Activated CD8-positive, alpha-beta memory T cell treated with anti-CD3 and anti-CD28 coated beads, Interleukin-2, amount 50 U/mL, for 48 hours (primary cell): ENCODE measurements at regions not wholly inside any gene's neighbourhood (a gene's known extent, or its start where the extent isn't known, plus 50 kb on each side); places are given as distances from the start of the nearest gene placed in this dataset.
"Not testable (repeated sequence)": the region's sequence is repeated elsewhere in the genome, so short reads cannot be mapped to it uniquely, and the experiment has no call there.

ENCODE experiments used
- DNase-seq: peaks from one replicate; pipeline ENCODE4 v3.0.0-alpha.2; 2020

DNA sequence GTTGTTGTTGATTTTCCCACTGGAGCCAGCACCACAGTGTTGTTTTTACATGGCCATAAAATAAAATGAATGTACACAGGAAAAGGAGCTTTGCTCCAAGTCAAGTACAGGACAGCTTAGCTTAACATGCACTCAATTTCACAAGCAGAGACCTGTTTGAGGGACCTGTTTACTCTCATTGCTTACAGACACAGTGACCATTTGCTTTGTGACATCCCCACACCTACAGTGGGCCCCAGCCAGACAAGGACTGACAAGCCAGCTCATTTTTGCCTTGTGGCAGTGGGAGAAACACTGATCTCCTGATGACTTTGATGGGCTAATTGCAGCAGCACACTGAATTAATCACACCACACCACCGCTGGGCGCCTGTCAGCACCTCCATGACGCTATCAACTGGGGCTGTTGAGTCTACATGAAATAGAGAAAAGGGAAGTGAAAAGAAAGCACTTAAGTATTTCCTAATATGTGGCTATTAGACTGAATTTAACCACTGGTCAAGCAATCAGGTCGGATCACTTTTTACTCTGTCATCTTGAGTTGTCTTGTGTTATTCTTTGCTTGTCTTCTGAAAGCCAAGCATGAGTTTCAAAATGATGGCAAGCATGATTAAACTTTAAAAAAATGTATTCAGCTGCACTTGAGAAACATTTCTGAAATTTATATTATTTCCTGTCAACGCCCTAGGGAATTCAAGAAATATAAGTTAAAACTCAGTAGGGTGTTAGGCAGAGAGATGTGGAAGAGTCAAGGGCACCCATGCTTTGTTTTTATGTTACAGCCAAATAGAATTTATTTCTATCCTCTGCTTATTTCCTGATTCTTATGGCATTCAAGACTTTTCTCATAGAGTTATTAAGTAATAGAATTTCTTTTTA, 557.7 kb downstream of the RAB28 start:
- no peak for DNase-seq

DNA sequence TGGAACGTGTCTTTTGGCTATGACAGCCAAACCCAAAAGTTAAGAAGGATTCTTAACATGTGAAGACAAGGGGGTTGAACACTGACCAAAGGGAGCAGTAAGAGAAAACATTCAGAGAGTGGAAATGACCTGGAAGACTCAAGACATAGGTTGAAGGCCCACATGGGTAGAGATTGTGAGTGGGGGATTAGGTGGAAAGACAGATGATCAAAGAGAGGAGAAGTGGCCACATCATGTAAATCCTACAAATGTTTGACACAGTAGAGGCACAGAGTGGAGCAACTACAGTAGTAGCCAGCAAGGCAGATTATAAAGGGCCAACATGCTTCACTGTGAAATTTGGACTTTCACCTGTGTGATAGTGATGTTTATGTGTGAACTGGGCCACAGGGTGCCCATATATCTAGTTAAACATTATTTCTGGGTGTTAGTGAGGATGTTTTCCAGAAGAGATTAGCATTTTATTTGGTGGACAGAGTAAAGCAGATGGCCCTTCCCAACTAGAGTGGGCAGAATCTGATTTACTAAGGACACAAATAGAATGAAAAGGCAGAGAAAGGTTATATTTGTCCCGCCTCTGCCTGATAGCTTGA, 559.3 kb downstream of the RAB28 start:
- DNase-seq, result no peak

DNA sequence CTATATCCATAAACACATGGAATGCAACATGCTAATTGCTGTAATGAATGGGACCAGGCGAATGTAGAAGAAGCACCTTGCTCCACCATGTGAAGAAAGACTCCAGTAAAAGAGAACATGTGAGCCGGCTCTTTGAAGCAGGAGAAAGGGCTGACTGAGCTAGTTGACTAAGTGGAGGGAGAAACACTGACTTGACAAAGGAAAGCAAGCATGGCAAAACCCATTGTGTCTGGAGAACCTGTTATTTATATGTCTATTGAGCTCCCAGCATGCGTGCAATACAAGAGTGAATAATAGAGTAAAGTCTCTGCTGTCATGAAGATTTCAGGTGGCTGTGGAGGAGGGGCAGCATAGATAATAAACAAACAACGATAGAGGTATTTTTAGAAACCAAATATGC, 559.9 kb downstream of the RAB28 start:
- no peak for DNase-seq

DNA sequence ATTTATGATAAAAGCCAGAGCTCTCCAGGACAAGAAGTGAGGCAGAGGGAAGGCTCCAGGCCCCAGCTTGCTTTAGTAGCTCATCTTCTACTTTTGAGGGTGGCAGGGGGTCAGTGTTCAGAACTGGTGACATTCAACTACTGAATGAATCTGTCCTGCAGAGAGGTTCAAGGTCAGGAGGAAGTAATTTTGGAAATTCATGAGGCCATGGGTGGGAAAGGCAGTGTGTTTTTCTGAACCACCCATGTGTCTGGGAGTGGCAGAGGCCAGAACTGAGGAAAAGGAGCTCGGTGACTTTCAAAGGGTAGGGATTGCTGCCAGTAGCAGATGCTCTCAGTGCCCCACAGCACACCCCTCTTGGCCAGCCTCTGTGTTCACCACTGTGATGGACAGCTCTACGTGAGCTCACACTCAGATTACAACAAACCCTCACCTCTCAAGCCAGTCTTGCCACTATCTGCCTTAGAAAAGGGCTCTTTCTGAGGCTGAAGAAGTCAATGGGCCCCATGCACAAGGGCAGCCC, 571.2 kb downstream of the RAB28 start:
- no peak for DNase-seq

DNA sequence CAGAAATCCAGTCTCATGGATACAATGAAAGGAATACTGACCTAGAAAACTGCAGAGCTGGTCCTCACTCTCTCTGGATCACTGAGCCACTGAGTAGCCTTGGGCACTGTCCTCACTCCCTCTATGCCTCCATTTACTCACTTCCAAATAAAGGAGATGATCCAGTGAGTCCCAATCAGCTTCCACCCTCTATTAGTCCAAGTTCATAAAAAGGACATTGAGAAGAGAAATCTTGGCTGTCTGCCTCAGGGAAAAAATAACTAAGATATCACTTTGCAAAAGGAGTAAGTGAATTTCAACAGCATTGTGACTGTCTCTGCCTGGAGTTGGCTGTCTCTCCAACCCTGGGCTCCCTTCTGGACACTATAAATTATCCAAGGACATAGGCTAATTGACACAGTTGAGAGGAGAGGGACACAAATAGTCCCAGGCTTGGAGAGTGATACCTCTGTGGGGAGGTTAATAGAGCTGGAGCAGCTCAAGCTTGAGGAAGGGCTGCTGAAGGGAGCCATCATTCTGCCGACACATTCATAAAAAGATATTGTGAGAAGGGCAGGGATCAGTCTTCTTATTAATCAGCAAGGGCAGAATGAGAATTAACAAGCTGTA, 572.3 kb downstream of the RAB28 start:
- DNase-seq, result no peak

DNA sequence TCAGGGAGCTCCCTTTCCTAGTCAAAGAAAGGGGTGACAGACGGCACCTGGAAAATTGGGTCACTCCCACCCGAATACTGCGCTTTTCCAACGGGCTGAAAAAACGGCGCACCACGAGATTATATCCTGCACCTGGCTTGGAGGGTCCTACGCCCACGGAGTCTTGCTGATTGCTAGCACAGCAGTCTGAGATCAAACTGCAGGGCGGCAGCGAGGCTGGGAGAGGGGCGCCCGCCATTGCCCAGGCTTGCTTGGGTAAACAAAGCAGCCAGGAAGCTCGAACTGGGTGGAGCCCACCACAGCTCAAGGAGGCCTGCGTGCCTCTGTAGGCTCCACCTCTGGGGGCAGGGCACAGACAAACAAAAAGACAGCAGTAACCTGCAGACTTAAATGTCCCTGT, 580.5 kb downstream of the RAB28 start:
- DNase-seq, result not testable (repeated sequence)

DNA sequence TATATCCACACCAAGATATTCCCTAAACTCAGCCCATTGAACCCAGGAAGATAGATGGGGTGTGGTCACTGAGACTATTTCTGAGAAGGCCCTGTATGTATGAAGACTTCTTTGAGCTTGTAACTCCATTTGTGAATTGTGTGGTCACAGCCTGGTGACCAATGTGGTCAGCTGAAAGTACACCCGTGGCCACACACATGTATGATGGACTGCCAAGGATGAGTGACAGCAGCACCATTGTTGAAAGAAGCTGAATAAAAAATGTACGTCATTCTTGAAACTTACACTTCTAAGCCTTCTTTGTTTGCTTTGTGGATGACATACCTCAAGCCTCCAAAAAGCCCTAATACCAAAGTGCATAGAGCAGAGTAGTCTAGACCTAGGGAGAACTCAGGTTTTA, 581.4 kb downstream of the RAB28 start:
- no peak for DNase-seq

DNA sequence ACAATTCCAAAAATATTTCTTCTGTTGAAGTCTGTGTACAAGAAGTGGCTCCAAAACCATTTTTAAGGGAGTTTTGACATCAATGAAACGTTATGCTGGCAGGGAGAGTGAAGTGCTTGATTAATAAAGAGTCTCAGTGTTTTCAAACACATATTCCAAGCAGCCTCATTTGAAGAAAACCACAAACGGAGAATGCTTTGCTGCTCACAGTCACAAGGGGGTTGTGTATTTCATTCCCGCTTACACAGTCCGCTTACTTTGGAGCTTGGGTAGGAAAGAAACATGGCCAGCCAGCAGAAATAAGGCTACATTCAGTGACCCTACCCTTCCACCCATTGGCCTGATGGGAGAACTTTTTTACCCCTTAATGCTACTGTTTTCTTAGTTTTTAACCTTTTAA, 586.2 kb downstream of the RAB28 start:
- DNase-seq, result no peak

DNA sequence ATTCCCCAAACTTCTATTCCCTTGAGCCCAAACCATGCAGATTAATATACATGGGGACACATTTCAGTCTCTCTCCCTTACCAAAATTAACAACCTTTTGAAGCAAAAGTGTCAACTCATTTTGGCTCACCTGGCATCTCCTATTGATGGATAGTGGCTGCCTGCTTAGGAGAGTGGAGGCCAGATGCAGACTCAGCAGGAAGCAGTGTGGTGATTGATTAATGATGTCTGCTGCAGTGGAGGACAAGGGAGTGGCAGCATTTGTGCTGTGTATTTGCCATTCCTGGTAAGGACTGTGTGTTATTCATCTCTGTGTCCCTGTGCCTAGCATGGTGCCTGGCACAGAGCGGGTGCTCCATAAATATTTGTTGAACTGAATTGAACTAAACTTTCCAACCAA, 590.1 kb downstream of the RAB28 start:
- DNase-seq, result no peak

DNA sequence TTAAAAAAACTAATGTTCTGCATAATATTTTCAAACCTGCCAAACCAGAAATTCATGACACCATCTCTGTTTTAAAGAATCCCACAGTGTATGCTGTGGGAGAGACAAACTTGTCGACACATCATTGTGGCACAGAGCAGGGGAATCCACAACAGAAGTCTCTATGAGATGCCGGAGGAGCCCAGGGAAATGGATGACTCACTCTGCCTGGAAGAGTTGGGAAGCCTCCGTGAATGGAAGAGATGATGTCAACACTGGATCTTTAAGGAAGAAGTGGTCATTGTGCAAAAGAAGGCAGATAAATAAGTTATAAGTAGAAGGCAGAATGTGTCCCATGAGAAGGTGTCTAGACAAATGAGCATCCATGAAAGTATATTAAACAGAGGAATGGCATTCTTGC, 595.1 kb downstream of the RAB28 start:
- no peak for DNase-seq

DNA sequence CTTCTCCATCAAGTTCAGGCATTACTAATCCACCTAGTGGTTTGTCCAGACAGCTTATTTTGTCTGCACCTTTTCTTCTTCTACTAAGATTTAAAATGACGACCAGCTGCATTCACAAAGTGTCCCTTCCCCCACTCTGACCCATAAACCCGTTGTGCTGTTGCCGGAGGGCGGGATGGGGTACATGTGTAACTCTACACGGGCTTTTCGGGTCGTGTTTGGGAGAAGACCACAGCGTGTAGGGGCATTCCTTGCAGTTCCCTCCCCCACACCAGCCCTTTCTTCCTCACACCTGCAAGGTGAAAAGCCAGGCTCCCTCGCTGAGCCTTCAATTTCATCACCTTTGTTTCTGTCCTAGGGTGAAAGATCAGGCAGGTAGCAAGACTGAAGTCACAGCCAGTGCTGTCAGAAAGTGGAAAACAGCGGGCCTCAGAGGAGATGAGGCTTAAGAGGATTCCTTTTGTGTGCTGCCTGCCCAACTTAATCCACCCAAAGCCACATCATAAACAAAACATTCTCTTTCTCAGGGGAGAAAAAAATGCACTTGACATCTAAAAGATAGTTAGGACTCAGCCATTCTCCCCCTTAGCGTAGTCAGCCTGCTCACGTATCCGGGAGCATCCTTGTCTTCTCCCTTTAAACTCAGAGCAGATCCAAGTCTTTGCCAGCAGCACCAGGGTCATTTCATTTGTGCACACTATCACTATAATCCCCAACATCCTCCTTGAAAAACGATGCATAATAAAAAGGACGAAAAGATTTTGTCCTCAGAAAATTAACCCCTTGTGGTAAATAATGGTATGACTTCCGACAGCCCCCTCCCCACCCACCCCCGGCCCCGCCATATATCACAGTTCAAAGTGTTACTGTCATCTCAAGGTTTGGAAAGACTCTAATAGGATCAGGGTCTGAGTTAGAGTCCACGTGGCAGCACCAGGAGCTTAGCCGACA, 599.0 kb downstream of the RAB28 start:
- DNase-seq, result no peak

DNA sequence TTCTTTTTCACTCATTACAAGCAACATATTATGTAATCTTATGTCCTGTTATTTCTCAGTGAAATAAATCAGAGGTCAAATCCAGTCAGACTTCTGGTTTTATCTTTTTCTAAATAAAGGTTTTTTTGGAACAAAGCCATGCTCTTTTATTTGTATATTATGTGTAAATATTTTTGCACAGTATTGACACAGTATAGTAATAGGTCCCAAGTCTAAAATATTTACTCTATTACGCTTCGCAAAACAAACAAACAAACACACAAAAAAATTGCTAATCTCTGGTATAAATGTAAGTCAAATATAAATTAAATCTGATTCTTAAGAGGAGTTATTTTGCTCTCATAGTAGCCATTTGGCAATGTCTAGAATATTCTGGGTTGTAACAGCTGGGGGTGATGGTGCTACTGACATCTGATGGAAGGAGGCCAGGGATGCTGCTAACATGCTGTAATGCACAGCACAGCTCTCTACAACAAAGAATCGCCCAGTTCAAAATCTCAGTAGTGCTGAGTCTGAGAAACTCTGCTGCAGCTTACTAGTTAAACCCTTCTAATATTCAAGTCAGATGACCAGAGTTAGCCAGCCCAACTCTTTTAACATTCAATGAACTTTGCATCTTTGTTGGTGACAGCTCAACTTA, 602.1 kb downstream of the RAB28 start:
- no peak for DNase-seq

DNA sequence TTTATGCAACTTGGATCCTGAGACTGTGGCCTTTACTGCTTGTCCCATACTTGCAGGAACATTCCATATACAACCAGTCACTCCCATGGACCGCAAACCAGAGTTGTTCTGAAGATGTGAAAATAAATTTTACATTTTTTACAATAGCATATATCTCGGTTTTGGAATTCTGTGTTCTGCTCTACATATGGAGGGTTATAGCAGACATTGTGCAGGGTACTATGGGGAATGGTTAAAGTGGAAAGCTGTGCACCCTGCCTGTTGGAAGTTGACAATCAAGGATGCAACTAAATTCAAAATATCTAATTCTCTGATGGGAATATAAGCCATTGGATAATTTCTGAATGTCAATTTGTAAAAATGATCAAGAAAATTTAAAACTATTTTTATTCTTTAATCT, 603.3 kb downstream of the RAB28 start:
- DNase-seq, result no peak

DNA sequence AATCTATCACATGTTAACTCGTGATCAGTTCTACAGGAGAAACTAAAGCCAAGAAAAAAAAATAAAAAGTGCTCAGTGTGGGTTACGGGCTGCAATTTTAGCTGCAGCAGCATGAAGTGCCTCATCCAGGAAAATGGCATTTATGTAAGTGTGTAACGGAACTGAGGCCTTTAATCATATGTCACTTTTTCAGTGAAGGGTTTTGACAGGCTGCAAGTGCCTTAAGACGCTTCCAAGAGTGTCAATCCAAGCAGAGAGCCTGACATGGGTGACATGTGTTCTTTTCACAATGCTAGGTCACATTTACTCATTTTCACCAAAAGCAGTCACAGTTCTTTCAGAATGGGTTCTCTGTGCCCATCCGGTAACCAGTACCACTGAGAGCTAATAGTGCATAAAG, 604.6 kb downstream of the RAB28 start:
- DNase-seq, result no peak

DNA sequence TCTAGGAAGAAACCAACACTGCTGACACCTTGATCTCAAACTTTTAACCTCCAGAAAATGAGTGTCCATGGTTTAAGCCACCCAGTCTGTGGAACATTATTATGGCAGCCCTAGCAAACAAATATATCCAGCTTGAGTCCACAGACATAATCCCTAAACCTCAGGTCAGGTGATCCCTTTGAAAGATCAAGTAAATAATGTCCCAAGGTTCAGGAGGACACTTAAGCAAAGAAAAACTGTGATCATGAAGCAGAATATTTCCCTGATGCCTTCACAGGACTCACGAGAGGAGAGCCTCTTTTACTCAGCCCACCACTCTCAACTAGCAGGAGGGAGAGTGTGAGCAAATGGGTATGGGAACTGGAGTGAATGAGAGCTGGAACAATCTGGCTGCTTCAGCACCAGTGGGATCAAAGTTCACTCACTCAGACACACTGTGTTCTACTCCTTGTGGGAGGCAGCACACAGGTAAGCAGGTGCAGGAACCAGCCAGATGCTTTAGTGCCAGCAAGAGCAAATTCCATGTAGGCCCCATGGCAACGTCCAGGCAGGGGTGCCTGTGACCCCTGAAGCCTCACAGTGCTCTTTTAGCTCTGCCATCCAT, 608.4 kb downstream of the RAB28 start:
- DNase-seq, result no peak

DNA sequence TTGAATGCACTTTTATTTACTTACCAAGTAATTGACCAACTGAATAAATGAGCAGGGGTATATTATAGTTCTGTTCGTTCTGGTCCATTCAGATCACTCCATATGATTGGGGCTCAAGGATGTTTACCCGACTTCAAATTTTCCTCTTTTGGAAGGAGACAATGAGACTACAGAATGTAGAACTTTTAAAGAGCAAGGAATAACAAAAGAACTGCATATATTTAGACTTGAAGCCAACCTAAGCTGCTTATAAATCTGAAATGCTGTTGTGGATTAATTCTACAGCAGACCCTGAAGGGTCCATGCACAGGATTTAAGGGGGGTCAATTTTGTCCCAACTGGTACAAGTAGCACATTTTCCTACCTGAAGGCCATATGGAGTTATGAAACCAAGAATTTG, 610.8 kb downstream of the RAB28 start:
- DNase-seq, result no peak

DNA sequence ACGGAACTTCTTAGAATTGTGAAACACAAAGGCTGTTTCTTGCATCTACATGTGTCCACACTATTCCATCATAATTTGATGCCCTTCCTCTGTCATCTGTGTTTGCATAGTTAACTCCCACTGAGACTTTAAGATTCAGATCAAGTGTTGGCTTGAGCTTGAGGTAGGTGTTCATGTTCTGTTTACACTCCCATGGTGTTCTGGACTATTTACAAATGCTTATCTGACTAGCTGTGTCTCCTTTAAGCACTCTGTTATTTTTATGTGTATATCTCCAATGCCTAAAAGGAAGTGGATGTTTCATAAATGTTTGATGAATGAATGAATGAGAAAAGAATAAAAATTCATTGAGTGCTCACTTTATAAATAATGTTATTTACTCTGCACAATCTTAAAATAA, 622.7 kb downstream of the RAB28 start:
- no peak for DNase-seq

DNA sequence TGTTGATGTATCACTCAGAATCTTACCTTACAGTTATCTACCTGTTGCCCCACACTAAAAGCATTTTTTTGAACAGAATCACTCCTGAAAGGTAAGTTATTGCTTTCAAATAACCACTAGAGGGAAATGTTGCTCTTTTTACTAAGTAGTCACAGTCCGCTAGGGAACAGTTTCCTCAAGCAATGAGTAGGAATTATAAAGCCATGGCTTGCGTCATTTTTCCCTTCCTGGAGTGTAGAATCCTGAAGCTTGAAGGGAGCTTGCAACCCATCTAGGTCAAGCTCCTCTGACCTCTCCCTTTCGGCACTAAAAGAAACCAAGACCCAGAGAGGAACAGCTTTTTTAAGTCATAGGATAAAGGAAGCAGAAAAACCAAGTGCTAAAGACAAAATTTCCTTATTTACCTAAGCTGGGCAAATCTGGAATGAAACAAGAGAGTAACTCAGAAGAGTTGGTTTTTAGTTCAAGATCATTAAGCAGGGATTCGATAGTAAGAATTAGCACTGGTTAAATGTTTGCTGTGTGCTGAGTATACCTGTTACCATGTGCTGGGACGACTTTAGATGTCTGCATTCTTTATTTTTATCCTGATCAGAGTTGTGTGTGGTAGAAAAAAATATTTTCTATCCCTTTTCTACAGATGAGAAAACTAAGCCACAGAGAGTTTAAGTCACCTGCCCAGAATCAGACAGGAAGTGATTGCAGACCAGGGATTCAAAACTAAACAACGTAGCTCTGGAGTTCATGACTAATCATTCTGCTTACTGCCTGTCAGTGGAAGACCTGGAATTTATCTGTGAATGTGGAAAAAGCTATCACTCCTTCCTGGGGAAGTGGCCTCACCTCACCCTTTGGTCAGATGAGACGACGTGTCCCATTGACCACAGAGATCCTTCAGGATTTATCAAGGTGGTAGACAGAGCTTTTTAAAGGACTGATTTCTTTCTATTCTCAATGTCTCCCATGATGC, 631.5 kb downstream of the RAB28 start:
- no peak for DNase-seq

DNA sequence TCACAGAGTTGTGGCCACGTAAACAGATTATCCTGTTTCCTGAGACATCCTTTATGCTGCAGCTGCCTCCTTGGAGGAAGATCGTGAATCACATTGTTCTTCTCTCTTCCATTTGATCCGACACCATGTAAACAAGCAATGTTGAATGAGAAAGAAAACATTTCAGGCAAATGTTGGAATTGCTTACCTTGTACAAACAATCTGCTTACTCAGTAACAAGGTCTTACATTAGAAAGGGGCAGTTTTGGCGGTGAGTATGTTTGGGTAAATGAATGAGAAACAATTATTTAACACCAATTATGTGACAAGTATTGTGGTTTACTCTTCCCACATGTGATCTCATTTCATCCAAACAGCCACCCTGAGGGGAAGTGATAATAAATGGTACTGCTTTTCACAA, 637.8 kb downstream of the RAB28 start:
- no peak for DNase-seq

DNA sequence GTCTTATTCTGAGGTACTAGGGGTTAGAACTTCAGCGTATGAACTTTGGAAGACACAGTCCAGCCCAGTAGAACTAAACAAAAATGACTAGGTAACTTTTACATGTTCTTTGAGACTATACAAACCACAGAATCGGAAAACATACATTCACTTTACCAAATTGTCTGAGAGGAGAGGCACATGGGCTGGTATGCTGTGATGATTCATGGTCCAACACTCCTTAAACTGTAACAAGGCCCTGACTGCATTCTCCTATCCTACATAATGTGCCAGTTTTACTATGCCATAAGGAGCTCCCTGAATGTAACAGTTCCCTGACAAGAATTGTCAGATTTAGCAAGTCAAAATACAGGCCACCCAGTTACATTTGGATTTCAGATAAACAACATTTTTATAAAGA, 640.0 kb downstream of the RAB28 start:
- DNase-seq, result no peak

DNA sequence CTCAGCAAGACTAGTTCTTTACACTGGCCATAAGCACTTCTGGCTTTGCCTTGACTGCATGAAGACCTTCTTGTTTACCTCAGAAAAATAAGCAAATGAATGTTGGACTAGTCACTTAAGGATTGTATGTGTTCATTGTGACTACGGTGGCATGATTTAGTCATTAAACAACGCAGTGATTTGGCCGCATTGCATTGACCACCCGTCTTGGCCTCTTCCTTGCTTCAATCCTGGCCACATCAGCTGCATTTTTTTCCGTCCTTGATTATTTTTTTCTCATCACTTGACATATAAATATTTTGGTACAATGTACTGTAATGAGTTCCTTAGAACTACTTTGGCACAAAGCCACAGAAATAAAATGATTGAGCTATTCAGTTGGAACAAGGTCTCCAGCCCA, 656.2 kb downstream of the RAB28 start:
- DNase-seq, result no peak
